K562 (cell line): ENCODE measurements at regions not wholly inside any gene's neighbourhood (a gene's known extent, or its start where the extent isn't known, plus 50 kb on each side); places are given as distances from the start of the nearest gene placed in this dataset.
"Not testable (repeated sequence)": the region's sequence is repeated elsewhere in the genome, so short reads cannot be mapped to it uniquely, and the experiment has no call there.

Experiments
- ATAC-seq: fragments of 200-7000 bp; cut with Tn5 transposase; 3 replicates; pipeline ENCODE4 v1.9.1; 2020; ENCODE audit warnings: moderate library complexity
- BruUV-seq: library from RNA; stranded (reverse); fragments of 400-500 nt; replicated peaks from 2 replicates; lab custom pipeline; 2021; lab: Mats Ljungman, UMichigan
- CTCF ChIA-PET: fragments of 300-600 bp; formaldehyde crosslinking; extraction: SDS; loops from one replicate; lab custom pipeline; 2021; ENCODE audit warnings: low intra/inter-chr PET ratio; lab: Yijun Ruan, JAX
- POLR2A ChIA-PET: fragments of 300-600, 350-650 bp; sonication (Branson Sonifier 250); formaldehyde crosslinking; extraction: SDS; loops from one replicate; lab custom pipeline; 2021; ENCODE audit warnings: antibody characterized with exemption, inconsistent platforms; lab: Yijun Ruan, JAX
- DNase-seq, 4 experiments: peaks; one replicate each; pipeline versions ENCODE4 v3.0.0 to v3.0.0-alpha.2; 2011 to 2018; ENCODE audit warnings: low spot score in 3 of 4, mixed read lengths in 3 of 4; ENCODE audit errors: extremely low read depth in 1 of 4
- FAIRE-seq: peaks from 2 replicates; lab custom pipeline; 2011; peaks lifted over from hg19 to GRCh38; lab: Jason Lieb, UNC
- H2AFZ ChIP-seq: 2 replicates; pipeline ENCODE4 v1.6.0; 2011; ENCODE audit warnings: low read depth, low read length, control low read depth, inconsistent platforms
- H3K27ac ChIP-seq: fragments of 200-600 bp; 3 replicates; pipeline ENCODE4 v1.8.0; 2011; ENCODE audit warnings: low read depth, mild to moderate bottlenecking, control low read depth, inconsistent platforms, low read length, moderate library complexity, mixed read lengths; ENCODE audit errors: extremely low read depth
- H3K27me3 ChIP-seq, 2 experiments: fragments of 300-600 bp in 1 of 2; 2 replicates in 1 of 2; 3 replicates in 1 of 2; pipeline versions ENCODE4 v1.6.0 to v1.8.0; 2011; ENCODE audit warnings: inconsistent platforms in 2 of 2, low read length in 2 of 2, mild to moderate bottlenecking in 1 of 2, mixed read lengths in 1 of 2, moderate library complexity in 1 of 2; ENCODE audit not compliant: control insufficient read depth in 2 of 2, insufficient read depth in 2 of 2
- H3K36me3 ChIP-seq: fragments of 300-600 bp; 3 replicates; pipeline ENCODE4 v1.8.0; 2011; ENCODE audit warnings: mild to moderate bottlenecking, low read length, inconsistent platforms; ENCODE audit not compliant: control insufficient read depth, insufficient read depth
- H3K4me1 ChIP-seq, 2 experiments: fragments of 200-600 bp in 1 of 2; replicated peaks in 1 of 2; 2 replicates in 1 of 2; 3 replicates in 1 of 2; pipeline versions ENCODE4 v1.5.1 to v1.8.0; 2011; ENCODE audit warnings: inconsistent platforms in 2 of 2, low read length in 2 of 2, mild to moderate bottlenecking in 1 of 2, mixed read lengths in 1 of 2, moderate library complexity in 1 of 2; ENCODE audit not compliant: control insufficient read depth in 2 of 2, insufficient read depth in 2 of 2
- H3K4me2 ChIP-seq: 2 replicates; pipeline ENCODE4 v1.6.1; 2011; ENCODE audit warnings: low read length, control low read depth, inconsistent platforms, mixed read lengths; ENCODE audit not compliant: insufficient read depth
- H3K4me3 ChIP-seq: fragments of 200-600 bp; sonication (generic), shearing (Covaris generic); 2 replicates; pipeline ENCODE4 v1.5.1; 2016; ENCODE audit warnings: control low read depth, inconsistent platforms
- H3K79me2 ChIP-seq: fragments of 200-600 bp; 3 replicates; pipeline ENCODE4 v1.8.0; 2011; ENCODE audit warnings: low read length, inconsistent platforms; ENCODE audit not compliant: control insufficient read depth, insufficient read depth
- H3K9ac ChIP-seq, 2 experiments: 2 replicates each; pipeline versions ENCODE4 v1.6.0 to v1.6.1; 2011; ENCODE audit warnings: low read depth in 2 of 2, low read length in 2 of 2, control low read depth in 1 of 2, inconsistent platforms in 1 of 2, mild to moderate bottlenecking in 1 of 2, mixed read lengths in 1 of 2; ENCODE audit not compliant: insufficient read depth in 1 of 2
- H3K9me1 ChIP-seq: one replicate; pipeline ENCODE4 v1.6.0; 2011; ENCODE audit warnings: inconsistent platforms, mild to moderate bottlenecking, low read length, moderate library complexity; ENCODE audit not compliant: control insufficient read depth, insufficient read depth
- H3K9me3 ChIP-seq: replicated peaks from 2 replicates; pipeline ENCODE4 v1.5.1; 2011; ENCODE audit warnings: low read depth, low read length, inconsistent platforms; ENCODE audit not compliant: control insufficient read depth, insufficient read depth
- H4K20me1 ChIP-seq: replicated peaks from 2 replicates; pipeline ENCODE4 v1.6.1; 2011; ENCODE audit warnings: low read length, inconsistent platforms, mixed read lengths; ENCODE audit not compliant: control insufficient read depth, insufficient read depth
- FOSL1 ChIP-seq: fragments of 200-800 bp; sonication (Bioruptor generic); conservative IDR thresholded peaks from 2 replicates; pipeline ENCODE4 v1.6.1; 2016; ENCODE audit warnings: missing genetic modification characterization, missing compliant biosample characterization
- GTF2E2 ChIP-seq: fragments of 200-800 bp; sonication (Bioruptor generic); IDR thresholded peaks from 2 replicates; pipeline ENCODE4 v1.6.1; 2016; ENCODE audit warnings: missing genetic modification characterization, missing compliant biosample characterization
- PRDM10 ChIP-seq: fragments of 450-650 bp; IDR thresholded peaks from 2 replicates; pipeline ENCODE4 v1.6.1; 2018; ENCODE audit not compliant: partially characterized antibody
- TFE3 ChIP-seq: fragments of 450-650 bp; formaldehyde crosslinking; IDR thresholded peaks from 2 replicates; pipeline ENCODE4 v1.4.0; 2020; ENCODE audit warnings: mild to moderate bottlenecking, mixed read lengths
- ZSCAN32 ChIP-seq: fragments of 450-650 bp; formaldehyde crosslinking; IDR thresholded peaks from 2 replicates; pipeline ENCODE4 v1.4.0; 2020; ENCODE audit warnings: mild to moderate bottlenecking, moderate library complexity
- WGBS: fragments of 100-300 bp; shearing (Covaris generic); methylation state at CpG from one replicate; pipeline ENCODE4 v1.1.6; 2016; ENCODE audit warnings: low coverage, mixed read lengths; ENCODE audit not compliant: insufficient coverage; ENCODE audit errors: missing lambda C conversion rate; 5-methylcytosine and 5-hydroxymethylcytosine counted together
- in situ Hi-C: fragments of 300-500 bp; cut with MboI; formaldehyde crosslinking; loops from 4 replicates; pipeline ENCODE4 v1.15.0; 2018; ENCODE audit warnings: inconsistent platforms, mixed read lengths
- intact Hi-C: fragments of 100-400 bp; cut with micrococcal nuclease; formaldehyde crosslinking; loops from 2 replicates; pipeline ENCODE4 v1.14.2; 2022

GRCh38 chr18:1094409-1094808 is 189.7 kb downstream of the ADCYAP1 start:
- DNase-seq (no peak), ATAC-seq (no peak), FAIRE-seq (no peak)
- H4K20me1 ChIP-seq: no peaks in the 10 kb centered on the region
- no peak overlapping the region for H3K9ac ChIP-seq
- intact Hi-C loops: no loop called here
- ChIA-PET POLR2A (no interaction called here), CTCF (no interaction called here)
- no peak overlapping the region for H3K27ac ChIP-seq
- H3K36me3 ChIP-seq: no peaks in the 10 kb centered on the region
- H3K9me3 ChIP-seq: no peaks in the 10 kb centered on the region
- H3K4me1 ChIP-seq: peaks cover 0 to 4% of the 10 kb centered on the region in 2 experiments; a peak in 1 of 5 replicates
- no peaks in the 10 kb centered on the region for H3K9me1 ChIP-seq
- H2AFZ ChIP-seq: no peak overlapping the region
- 2% methylated on average over 4 of the region's 4 CpGs for WGBS
- peaks cover 2 to 16% of the 10 kb centered on the region in 2 experiments; a peak in 4 of 5 replicates for H3K27me3 ChIP-seq
- H3K4me2 ChIP-seq: no peak overlapping the region
- H3K79me2 ChIP-seq: no peaks in the 10 kb centered on the region
- in situ Hi-C loops: no loop called here
- no TSS peak for BruUV-seq
- TF ChIP-seq PRDM10: peak; percentile 11
- peak; percentile 77 for TF ChIP-seq FOSL1 (tag)
- TF ChIP-seq ZSCAN32: no peak
- 0 out of 2 replicates have a peak, but pooled peaks have one; percentile 26 for TF ChIP-seq GTF2E2 (tag)
- TF ChIP-seq TFE3 (CRISPR knock-in tag): peak; percentile 38; the same call in 1 of the 2 replicates
- no peak overlapping the region for H3K4me3 ChIP-seq

- H3K27ac ChIP-seq, H3K4me1 ChIP-seq, H3K27me3 ChIP-seq, H3K9me3 ChIP-seq, H3K36me3 ChIP-seq, in situ Hi-C loops, ATAC-seq, CTCF ChIA-PET, H2AFZ ChIP-seq, FAIRE-seq, DNase-seq, H4K20me1 ChIP-seq, BruUV-seq, H3K9me1 ChIP-seq, H3K4me3 ChIP-seq, intact Hi-C loops, H3K4me2 ChIP-seq, H3K9ac ChIP-seq, H3K79me2 ChIP-seq: not testable (repeated sequence)
- 30% methylated on average over 44 of the region's 51 CpGs for WGBS
- POLR2A ChIA-PET: interaction anchor here (0.6 to 0.7 kb wide), 2 partner anchors 34 to 1360 kb away, joined by 3 to 4 read pairs; no protein-coding TSS in a partner anchor
Measured at GRCh38 chr18:1097991-1098735, 193.5 kb downstream of the ADCYAP1 start.
